ENCODE measurements at regions not wholly inside any gene's neighbourhood (a gene's known extent, or its start where the extent isn't known, plus 50 kb on each side); places are given as distances from the start of the nearest gene placed in this dataset.
"Not testable (repeated sequence)": the region's sequence is repeated elsewhere in the genome, so short reads cannot be mapped to it uniquely, and the experiment has no call there.

- TF ChIP-seq, protein P1, sequence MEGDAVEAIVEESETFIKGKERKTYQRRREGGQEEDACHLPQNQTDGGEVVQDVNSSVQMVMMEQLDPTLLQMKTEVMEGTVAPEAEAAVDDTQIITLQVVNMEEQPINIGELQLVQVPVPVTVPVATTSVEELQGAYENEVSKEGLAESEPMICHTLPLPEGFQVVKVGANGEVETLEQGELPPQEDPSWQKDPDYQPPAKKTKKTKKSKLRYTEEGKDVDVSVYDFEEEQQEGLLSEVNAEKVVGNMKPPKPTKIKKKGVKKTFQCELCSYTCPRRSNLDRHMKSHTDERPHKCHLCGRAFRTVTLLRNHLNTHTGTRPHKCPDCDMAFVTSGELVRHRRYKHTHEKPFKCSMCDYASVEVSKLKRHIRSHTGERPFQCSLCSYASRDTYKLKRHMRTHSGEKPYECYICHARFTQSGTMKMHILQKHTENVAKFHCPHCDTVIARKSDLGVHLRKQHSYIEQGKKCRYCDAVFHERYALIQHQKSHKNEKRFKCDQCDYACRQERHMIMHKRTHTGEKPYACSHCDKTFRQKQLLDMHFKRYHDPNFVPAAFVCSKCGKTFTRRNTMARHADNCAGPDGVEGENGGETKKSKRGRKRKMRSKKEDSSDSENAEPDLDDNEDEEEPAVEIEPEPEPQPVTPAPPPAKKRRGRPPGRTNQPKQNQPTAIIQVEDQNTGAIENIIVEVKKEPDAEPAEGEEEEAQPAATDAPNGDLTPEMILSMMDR (IDR thresholded peaks at IDR 0.05) = no peak
- no peaks in the 10 kb centered on the region for H3K27me3 ChIP-seq (ENCODE audit: insufficient read depth in 3 of 3, low read length in 2 of 3)
- no peak for DNase-seq
- no peak for ATAC-seq
- no peaks in the 10 kb centered on the region for H3K9me3 ChIP-seq
- WGBS, 3 donors = 94 to 98% (median 95%) methylated on average over 2 of the region's 2 CpGs
- intact Hi-C loops (cut with DNase I) = loop anchor here in 1 of 2 donors (5.0 kb wide), 1 partner anchor 257 kb away; no protein-coding TSS in a partner anchor
- H3K36me3 ChIP-seq (ENCODE audit: insufficient read depth in 1 of 2, low read depth in 1 of 2) = no peaks in the 10 kb centered on the region
- no peak overlapping the region for H3K27ac ChIP-seq
- no peaks in the 10 kb centered on the region for H3K4me1 ChIP-seq
- no peak overlapping the region for H3K4me3 ChIP-seq
Observed at GRCh38 chr4:184280591-184281071, 63.0 kb upstream of the ENPP6 start.

DNA sequence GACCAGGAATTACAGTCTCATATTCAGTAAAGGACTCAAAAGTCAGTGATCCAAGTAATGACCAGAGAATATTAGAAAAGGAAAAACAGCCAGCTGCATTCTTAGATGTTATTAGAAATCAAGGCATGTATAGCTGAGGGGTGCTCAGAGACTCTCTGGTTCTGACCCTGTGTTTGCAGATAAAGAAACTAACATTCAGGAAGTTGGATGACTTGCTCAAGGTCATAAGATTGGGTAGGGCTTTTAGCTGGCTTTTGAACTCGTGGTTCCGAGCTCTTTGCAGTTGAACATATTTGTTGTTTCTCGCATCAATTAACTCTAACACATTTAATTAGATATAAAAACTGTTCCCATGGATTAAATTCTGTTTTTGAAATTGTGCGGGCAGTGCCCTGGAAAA, 62.5 kb upstream of the ENPP6 start:
- no peak for DNase-seq
- Histone ChIP-seq H3K27ac (no peak overlapping the region), H3K4me3 (no peak overlapping the region), H3K27me3 (ENCODE audit: insufficient read depth in 3 of 3, low read length in 2 of 3) (no peaks in the 10 kb centered on the region), H3K9me3 (no peaks in the 10 kb centered on the region), H3K4me1 (no peaks in the 10 kb centered on the region), H3K36me3 (ENCODE audit: insufficient read depth in 1 of 2, low read depth in 1 of 2) (no peaks in the 10 kb centered on the region)
- ATAC-seq = no peak
- intact Hi-C loops (cut with DNase I) = loop anchor here in 1 of 2 donors (5.0 kb wide), 1 partner anchor 257 kb away; no protein-coding TSS in a partner anchor
- WGBS, 3 donors = 90 to 92% (median 91%) methylated on average over 4 of the region's 4 CpGs
- TF ChIP-seq, protein P1 (IDR thresholded peaks at IDR 0.05) = no peak

- no peaks in the 10 kb centered on the region for H3K27me3 ChIP-seq (ENCODE audit: insufficient read depth in 3 of 3, low read length in 2 of 3)
- WGBS, 3 donors = 80 to 84% (median 80%) methylated on average over 7 of the region's 7 CpGs
- DNase-seq = no peak
- no peaks in the 10 kb centered on the region for H3K4me1 ChIP-seq
- no peaks in the 10 kb centered on the region for H3K9me3 ChIP-seq
- no peak for ATAC-seq
- intact Hi-C loops (cut with DNase I) = loop anchor here in 1 of 2 donors (5.0 kb wide), 1 partner anchor 258 kb away; no protein-coding TSS in a partner anchor
- no peak overlapping the region for H3K4me3 ChIP-seq
- TF ChIP-seq, protein P1 (IDR thresholded peaks at IDR 0.05) = no peak
- H3K36me3 ChIP-seq (ENCODE audit: insufficient read depth in 1 of 2, low read depth in 1 of 2) = no peaks in the 10 kb centered on the region
- no peak overlapping the region for H3K27ac ChIP-seq
Observed at GRCh38 chr4:184279496-184280061, 61.9 kb upstream of the ENPP6 start.

DNA sequence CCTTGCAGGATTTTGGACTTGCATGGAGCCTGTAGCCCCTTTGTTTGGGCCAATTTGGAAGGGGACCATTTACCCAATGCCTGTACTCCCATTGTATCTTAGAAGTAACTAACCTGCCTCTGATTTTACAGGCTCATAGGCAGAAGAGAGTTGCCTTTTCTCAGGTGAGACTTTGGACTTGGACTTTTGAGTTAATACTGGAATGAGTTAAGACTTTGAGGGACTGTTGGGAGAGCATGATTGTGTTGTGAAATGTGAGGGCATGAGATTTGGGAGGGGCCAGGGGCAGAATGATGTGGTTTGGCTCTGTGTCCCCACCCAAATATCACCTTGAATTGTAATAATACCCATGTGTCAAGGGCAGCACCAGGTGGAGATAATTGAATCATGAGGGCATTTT, 60.1 kb upstream of the ENPP6 start:
- H3K4me1 ChIP-seq; H3K27ac ChIP-seq; H3K27me3 ChIP-seq (ENCODE audit: insufficient read depth in 3 of 3, low read length in 2 of 3); intact Hi-C loops (cut with DNase I); ATAC-seq; DNase-seq; H3K36me3 ChIP-seq (ENCODE audit: insufficient read depth in 1 of 2, low read depth in 1 of 2); H3K9me3 ChIP-seq; H3K4me3 ChIP-seq: not testable (repeated sequence)

DNA sequence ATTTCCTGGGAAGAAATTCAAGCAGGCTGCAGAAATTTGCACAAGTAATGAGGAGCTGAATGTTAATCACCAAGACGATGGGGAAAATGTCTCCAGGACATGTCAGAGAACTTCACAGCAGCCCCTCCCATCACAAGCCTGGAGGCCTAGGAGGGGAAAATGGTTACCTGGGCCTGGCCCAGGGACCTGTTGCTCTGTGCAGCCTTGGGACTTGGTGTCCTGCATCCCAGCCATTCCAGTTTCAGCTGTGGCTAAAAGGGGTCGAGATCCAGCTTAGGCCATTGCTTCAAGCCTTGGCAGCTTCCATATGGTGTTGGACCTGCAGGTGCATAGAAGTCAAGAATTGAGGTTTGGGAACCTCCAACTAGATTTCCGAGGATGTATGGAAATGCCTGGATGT, 59.3 kb upstream of the ENPP6 start:
- H3K27ac ChIP-seq; H3K4me1 ChIP-seq; H3K36me3 ChIP-seq (ENCODE audit: insufficient read depth in 1 of 2, low read depth in 1 of 2); H3K4me3 ChIP-seq; H3K9me3 ChIP-seq; H3K27me3 ChIP-seq (ENCODE audit: insufficient read depth in 3 of 3, low read length in 2 of 3); ATAC-seq; intact Hi-C loops (cut with DNase I); DNase-seq: not testable (repeated sequence)
- WGBS, 3 donors = 87 to 88% (median 88%) methylated on average over 3 of the region's 3 CpGs

DNA sequence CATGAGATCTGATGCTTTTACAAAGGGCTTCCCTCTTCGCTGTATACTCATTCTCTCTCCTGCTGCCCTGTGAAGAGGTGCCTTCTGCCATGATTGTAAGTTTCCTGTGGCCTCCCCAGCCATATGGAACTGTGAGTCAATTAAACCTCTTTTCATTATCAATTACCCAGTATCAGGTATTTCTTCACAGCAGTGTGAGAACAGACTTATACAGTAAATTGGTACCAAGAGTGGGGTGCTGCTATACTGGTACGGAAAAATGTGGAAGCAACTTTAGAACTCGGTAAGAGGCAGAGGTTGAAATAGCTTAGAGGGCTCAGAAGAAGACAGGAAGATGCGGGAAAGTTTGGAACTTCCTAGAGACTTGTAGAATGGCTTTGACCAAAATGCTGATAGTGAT, 58.7 kb upstream of the ENPP6 start:
- H3K27ac ChIP-seq; ATAC-seq; H3K9me3 ChIP-seq; H3K4me1 ChIP-seq; H3K4me3 ChIP-seq; DNase-seq; intact Hi-C loops (cut with DNase I); H3K27me3 ChIP-seq (ENCODE audit: insufficient read depth in 3 of 3, low read length in 2 of 3); H3K36me3 ChIP-seq (ENCODE audit: insufficient read depth in 1 of 2, low read depth in 1 of 2): not testable (repeated sequence)
- WGBS, 3 donors = 73 to 95% (median 84%) methylated on average over 4 of the region's 4 CpGs
